ENCODE measurements at regions not wholly inside any gene's neighbourhood (a gene's known extent, or its start where the extent isn't known, plus 50 kb on each side); places are given as distances from the start of the nearest gene placed in this dataset.

DNA sequence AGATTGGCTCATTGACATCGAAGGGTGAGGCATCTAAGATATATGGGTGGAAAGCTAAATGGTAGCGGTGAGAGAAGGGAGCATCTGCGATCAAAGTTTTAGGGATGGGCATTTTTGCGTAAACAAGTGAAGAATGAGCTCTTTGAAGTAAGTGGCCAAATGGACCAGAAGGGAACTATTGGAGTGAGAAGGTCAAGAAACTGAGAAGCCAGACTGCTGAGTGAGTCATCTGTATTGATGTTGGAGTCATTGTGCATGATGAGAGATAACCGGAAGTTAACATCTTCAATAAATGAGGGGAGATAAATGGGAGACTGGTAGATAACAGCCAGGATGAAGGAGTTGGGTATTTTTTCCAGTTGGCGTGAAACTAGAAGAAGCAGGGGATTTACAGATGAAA is 271.9 kb upstream of the PDE3A start:
- ATAC-seq = no peak
- no peak for TF ChIP-seq RARB (CRISPR knock-in tag; IDR thresholded peaks at IDR 0.05)
- TF ChIP-seq TCF4 (CRISPR knock-in tag; IDR thresholded peaks at IDR 0.05; ENCODE audit: borderline replicate concordance) = no peak
- no peak for TF ChIP-seq SNAI2 (CRISPR knock-in tag; IDR thresholded peaks at IDR 0.05)
- TF ChIP-seq GLIS3 (CRISPR knock-in tag; IDR thresholded peaks at IDR 0.05) = no peak
- TF ChIP-seq, protein P1, sequence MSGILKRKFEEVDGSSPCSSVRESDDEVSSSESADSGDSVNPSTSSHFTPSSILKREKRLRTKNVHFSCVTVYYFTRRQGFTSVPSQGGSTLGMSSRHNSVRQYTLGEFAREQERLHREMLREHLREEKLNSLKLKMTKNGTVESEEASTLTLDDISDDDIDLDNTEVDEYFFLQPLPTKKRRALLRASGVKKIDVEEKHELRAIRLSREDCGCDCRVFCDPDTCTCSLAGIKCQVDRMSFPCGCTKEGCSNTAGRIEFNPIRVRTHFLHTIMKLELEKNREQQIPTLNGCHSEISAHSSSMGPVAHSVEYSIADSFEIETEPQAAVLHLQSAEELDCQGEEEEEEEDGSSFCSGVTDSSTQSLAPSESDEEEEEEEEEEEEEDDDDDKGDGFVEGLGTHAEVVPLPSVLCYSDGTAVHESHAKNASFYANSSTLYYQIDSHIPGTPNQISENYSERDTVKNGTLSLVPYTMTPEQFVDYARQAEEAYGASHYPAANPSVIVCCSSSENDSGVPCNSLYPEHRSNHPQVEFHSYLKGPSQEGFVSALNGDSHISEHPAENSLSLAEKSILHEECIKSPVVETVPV (CRISPR knock-in tag; IDR thresholded peaks at IDR 0.05) = no peak
- no peak for TF ChIP-seq ZFP3 (CRISPR knock-in tag; IDR thresholded peaks at IDR 0.05)
- no peak for TF ChIP-seq ISL1 (CRISPR knock-in tag; IDR thresholded peaks at IDR 0.05)
- TF ChIP-seq ZNF8 (CRISPR knock-in tag; IDR thresholded peaks at IDR 0.05) = no peak
- no peak for TF ChIP-seq ARNTL (CRISPR knock-in tag; IDR thresholded peaks at IDR 0.05; ENCODE audit: borderline replicate concordance, low read depth)
- no peak for TF ChIP-seq BACH2 (CRISPR knock-in tag; IDR thresholded peaks at IDR 0.05; ENCODE audit: borderline replicate concordance)
- TF ChIP-seq ZC3H10 (CRISPR knock-in tag; IDR thresholded peaks at IDR 0.05) = no peak
- no peak for TF ChIP-seq ESRRG (CRISPR knock-in tag; IDR thresholded peaks at IDR 0.05)
- TF ChIP-seq ZFP30 (CRISPR knock-in tag; IDR thresholded peaks at IDR 0.05) = no peak
- no peak for TF ChIP-seq OSR1 (CRISPR knock-in tag; IDR thresholded peaks at IDR 0.05)
- TF ChIP-seq CSDC2 (CRISPR knock-in tag; IDR thresholded peaks at IDR 0.05) = no peak

DNA sequence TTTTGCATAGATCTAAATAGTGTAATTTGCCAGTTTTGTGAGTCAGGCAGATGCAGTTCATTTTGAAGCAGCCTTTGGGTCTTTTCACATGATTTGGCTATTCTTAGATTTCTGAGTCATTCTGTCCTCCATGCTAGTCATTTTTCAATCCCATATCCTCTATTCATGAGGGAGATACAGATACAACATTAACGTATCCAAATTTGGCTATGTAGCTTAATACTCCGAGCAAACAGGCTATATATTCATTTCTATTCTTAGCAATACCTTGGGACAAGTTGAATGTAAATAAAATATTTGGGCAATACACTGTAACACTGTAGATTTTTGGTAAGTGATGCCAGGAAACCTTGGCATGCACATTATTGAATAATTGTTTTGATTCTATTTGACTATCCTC is 270.7 kb upstream of the PDE3A start:
- ATAC-seq = peak; percentile 82
- no peak for TF ChIP-seq RARB (CRISPR knock-in tag; IDR thresholded peaks at IDR 0.05)

DNA sequence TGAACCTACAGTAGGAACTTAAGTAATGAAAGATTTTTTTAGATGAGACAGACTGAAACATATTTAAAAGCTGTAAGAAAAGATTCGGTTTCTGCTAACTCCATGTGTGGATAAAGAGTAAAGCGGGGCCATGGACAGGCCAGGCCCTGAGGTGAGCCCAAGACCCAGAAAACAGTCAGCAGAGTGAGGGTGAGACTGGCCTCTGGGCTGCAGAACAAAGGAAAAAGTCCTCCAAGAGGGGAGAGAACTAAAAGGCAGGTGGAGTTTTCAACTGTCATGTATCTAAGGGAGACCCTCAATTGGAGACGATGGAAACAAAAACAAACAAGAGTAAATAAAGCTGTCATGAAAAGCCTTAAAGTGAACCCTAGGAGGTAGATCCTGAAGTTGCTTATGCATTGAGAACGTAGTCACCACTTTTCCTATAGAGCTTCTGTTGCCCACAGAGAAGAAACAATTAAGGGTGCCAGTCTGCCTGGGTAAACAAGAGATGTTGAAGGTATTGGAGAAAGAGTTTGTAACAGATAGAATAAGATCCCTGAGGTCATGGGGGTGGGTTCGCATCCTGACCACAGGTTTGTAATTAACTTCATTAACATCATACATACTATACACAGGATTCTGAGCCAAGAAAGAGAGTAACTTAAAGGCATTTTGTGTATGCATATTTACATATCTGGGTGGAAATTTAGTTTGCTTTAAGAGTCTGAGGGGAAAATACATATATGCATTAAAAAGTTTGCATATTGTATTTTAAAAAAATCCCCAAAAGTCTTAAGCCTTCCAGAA is 268.7 kb upstream of the PDE3A start:
- TF ChIP-seq ZNF8 (CRISPR knock-in tag; IDR thresholded peaks at IDR 0.05) (no peak), OSR1 (CRISPR knock-in tag; IDR thresholded peaks at IDR 0.05) (no peak), ESRRG (CRISPR knock-in tag; IDR thresholded peaks at IDR 0.05) (no peak), ZFP3 (CRISPR knock-in tag; IDR thresholded peaks at IDR 0.05) (no peak), GLIS3 (CRISPR knock-in tag; IDR thresholded peaks at IDR 0.05) (no peak), PPARA (CRISPR knock-in tag; IDR thresholded peaks at IDR 0.05; ENCODE audit: borderline replicate concordance) (no peak), ZC3H10 (CRISPR knock-in tag; IDR thresholded peaks at IDR 0.05) (no peak), ZFP30 (CRISPR knock-in tag; IDR thresholded peaks at IDR 0.05) (no peak), SNAI2 (CRISPR knock-in tag; IDR thresholded peaks at IDR 0.05) (no peak), BACH2 (CRISPR knock-in tag; IDR thresholded peaks at IDR 0.05; ENCODE audit: borderline replicate concordance) (no peak)
- TF ChIP-seq, protein P2, sequence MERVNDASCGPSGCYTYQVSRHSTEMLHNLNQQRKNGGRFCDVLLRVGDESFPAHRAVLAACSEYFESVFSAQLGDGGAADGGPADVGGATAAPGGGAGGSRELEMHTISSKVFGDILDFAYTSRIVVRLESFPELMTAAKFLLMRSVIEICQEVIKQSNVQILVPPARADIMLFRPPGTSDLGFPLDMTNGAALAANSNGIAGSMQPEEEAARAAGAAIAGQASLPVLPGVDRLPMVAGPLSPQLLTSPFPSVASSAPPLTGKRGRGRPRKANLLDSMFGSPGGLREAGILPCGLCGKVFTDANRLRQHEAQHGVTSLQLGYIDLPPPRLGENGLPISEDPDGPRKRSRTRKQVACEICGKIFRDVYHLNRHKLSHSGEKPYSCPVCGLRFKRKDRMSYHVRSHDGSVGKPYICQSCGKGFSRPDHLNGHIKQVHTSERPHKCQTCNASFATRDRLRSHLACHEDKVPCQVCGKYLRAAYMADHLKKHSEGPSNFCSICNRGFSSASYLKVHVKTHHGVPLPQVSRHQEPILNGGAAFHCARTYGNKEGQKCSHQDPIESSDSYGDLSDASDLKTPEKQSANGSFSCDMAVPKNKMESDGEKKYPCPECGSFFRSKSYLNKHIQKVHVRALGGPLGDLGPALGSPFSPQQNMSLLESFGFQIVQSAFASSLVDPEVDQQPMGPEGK (CRISPR knock-in tag; IDR thresholded peaks at IDR 0.05; ENCODE audit: borderline replicate concordance) = no peak
- no peak for ATAC-seq

DNA sequence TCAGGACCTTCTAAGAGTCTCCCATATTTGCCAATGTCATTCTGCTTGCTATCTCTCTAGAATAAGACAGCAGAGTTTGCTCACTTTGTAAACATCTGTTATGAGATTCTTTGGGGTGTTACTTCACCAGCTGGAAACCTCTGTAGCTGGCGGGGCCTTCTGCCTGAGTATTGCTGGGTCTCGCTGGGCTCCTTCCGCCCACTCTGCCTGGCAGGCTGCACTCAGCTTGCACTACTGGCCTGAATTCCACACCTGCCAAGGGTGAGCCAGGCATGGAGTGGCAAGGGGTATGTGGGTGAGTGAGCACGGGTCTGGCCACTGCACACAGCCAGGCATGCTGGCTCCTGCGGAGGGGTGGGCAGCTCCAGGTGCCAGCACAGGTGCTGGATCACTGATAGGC is 267.3 kb upstream of the PDE3A start:
- TF ChIP-seq ZC3H10 (CRISPR knock-in tag; IDR thresholded peaks at IDR 0.05) (no peak), ZFP30 (CRISPR knock-in tag; IDR thresholded peaks at IDR 0.05) (no peak), SNAI2 (CRISPR knock-in tag; IDR thresholded peaks at IDR 0.05) (no peak), OSR1 (CRISPR knock-in tag; IDR thresholded peaks at IDR 0.05) (no peak), TCF4 (CRISPR knock-in tag; IDR thresholded peaks at IDR 0.05; ENCODE audit: borderline replicate concordance) (no peak), ZNF8 (CRISPR knock-in tag; IDR thresholded peaks at IDR 0.05) (no peak), ZNF70 (CRISPR knock-in tag; IDR thresholded peaks at IDR 0.05) (no peak), GLIS3 (CRISPR knock-in tag; IDR thresholded peaks at IDR 0.05) (no peak), ZFP3 (CRISPR knock-in tag; IDR thresholded peaks at IDR 0.05) (no peak), CSDC2 (CRISPR knock-in tag; IDR thresholded peaks at IDR 0.05) (no peak)
- TF ChIP-seq, protein P3, sequence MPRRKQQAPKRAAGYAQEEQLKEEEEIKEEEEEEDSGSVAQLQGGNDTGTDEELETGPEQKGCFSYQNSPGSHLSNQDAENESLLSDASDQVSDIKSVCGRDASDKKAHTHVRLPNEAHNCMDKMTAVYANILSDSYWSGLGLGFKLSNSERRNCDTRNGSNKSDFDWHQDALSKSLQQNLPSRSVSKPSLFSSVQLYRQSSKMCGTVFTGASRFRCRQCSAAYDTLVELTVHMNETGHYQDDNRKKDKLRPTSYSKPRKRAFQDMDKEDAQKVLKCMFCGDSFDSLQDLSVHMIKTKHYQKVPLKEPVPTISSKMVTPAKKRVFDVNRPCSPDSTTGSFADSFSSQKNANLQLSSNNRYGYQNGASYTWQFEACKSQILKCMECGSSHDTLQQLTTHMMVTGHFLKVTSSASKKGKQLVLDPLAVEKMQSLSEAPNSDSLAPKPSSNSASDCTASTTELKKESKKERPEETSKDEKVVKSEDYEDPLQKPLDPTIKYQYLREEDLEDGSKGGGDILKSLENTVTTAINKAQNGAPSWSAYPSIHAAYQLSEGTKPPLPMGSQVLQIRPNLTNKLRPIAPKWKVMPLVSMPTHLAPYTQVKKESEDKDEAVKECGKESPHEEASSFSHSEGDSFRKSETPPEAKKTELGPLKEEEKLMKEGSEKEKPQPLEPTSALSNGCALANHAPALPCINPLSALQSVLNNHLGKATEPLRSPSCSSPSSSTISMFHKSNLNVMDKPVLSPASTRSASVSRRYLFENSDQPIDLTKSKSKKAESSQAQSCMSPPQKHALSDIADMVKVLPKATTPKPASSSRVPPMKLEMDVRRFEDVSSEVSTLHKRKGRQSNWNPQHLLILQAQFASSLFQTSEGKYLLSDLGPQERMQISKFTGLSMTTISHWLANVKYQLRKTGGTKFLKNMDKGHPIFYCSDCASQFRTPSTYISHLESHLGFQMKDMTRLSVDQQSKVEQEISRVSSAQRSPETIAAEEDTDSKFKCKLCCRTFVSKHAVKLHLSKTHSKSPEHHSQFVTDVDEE (CRISPR knock-in tag; IDR thresholded peaks at IDR 0.05) = no peak
- TF ChIP-seq, protein P1 (CRISPR knock-in tag; IDR thresholded peaks at IDR 0.05) = no peak
- TF ChIP-seq, protein P4, sequence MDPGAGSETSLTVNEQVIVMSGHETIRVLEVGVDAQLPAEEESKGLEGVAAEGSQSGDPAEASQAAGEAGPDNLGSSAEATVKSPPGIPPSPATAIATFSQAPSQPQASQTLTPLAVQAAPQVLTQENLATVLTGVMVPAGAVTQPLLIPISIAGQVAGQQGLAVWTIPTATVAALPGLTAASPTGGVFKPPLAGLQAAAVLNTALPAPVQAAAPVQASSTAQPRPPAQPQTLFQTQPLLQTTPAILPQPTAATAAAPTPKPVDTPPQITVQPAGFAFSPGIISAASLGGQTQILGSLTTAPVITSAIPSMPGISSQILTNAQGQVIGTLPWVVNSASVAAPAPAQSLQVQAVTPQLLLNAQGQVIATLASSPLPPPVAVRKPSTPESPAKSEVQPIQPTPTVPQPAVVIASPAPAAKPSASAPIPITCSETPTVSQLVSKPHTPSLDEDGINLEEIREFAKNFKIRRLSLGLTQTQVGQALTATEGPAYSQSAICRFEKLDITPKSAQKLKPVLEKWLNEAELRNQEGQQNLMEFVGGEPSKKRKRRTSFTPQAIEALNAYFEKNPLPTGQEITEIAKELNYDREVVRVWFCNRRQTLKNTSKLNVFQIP (CRISPR knock-in tag; IDR thresholded peaks at IDR 0.05; ENCODE audit: borderline replicate concordance, low read depth) = no peak
- TF ChIP-seq, protein P2 (CRISPR knock-in tag; IDR thresholded peaks at IDR 0.05; ENCODE audit: borderline replicate concordance) = no peak
- ATAC-seq = no peak

All from SK-N-SH treated with all-trans-retinoic acid at 6 μM for 48 hours (cell line).